ENCODE measurements at regions not wholly inside any gene's neighbourhood (a gene's known extent, or its start where the extent isn't known, plus 50 kb on each side); places are given as distances from the start of the nearest gene placed in this dataset.
"Not testable (repeated sequence)": the region's sequence is repeated elsewhere in the genome, so short reads cannot be mapped to it uniquely, and the experiment has no call there.

- no peak overlapping the region for H3K27ac Mint-ChIP-seq
- H3K27me3 Mint-ChIP-seq = no peaks in the 10 kb centered on the region
These were observed 130.6 kb upstream of the FAM20C start for GRCh38 chr7:61576-62360.

GRCh38 chr7:62361-63116 is 129.8 kb upstream of the FAM20C start:
- Mint-ChIP-seq H3K27ac (no peak overlapping the region), H3K9me3 (no peaks in the 10 kb centered on the region), H3K4me3 (no peak overlapping the region), H3K4me1 (ENCODE audit: low read depth) (no peaks in the 10 kb centered on the region), H3K36me3 (ENCODE audit: low read depth) (no peaks in the 10 kb centered on the region), H3K27me3 (no peaks in the 10 kb centered on the region)

More at GRCh38 chr7:61576-62360, 130.6 kb upstream of the FAM20C start:
- H3K9me3 Mint-ChIP-seq = no peaks in the 10 kb centered on the region
- no peaks in the 10 kb centered on the region for H3K36me3 Mint-ChIP-seq (ENCODE audit: low read depth)
- H3K4me3 Mint-ChIP-seq = no peak overlapping the region
- no peaks in the 10 kb centered on the region for H3K4me1 Mint-ChIP-seq (ENCODE audit: low read depth)

- Mint-ChIP-seq H3K27me3 (no peaks in the 10 kb centered on the region), H3K27ac (no peak overlapping the region), H3K4me1 (ENCODE audit: low read depth) (no peaks in the 10 kb centered on the region), H3K36me3 (ENCODE audit: low read depth) (no peaks in the 10 kb centered on the region), H3K9me3 (no peaks in the 10 kb centered on the region), H3K4me3 (no peak overlapping the region)
These were observed 129.3 kb upstream of the FAM20C start for GRCh38 chr7:63117-63480.

- Mint-ChIP-seq H3K4me3 (no peak overlapping the region), H3K27me3 (no peaks in the 10 kb centered on the region), H3K9me3 (no peaks in the 10 kb centered on the region), H3K36me3 (ENCODE audit: low read depth) (no peaks in the 10 kb centered on the region), H3K4me1 (ENCODE audit: low read depth) (no peaks in the 10 kb centered on the region), H3K27ac (no peak overlapping the region)
These were observed 128.8 kb upstream of the FAM20C start for GRCh38 chr7:63521-64021.

GRCh38 chr7:64098-64915 is 128.1 kb upstream of the FAM20C start:
- Mint-ChIP-seq H3K36me3 (ENCODE audit: low read depth) (no peaks in the 10 kb centered on the region), H3K4me1 (ENCODE audit: low read depth) (no peaks in the 10 kb centered on the region), H3K9me3 (no peaks in the 10 kb centered on the region), H3K27me3 (no peaks in the 10 kb centered on the region), H3K4me3 (no peak overlapping the region), H3K27ac (no peak overlapping the region)

- H3K27me3 Mint-ChIP-seq = no peaks in the 10 kb centered on the region
- no peak overlapping the region for H3K27ac Mint-ChIP-seq
- no peaks in the 10 kb centered on the region for H3K4me1 Mint-ChIP-seq (ENCODE audit: low read depth)
- H3K4me3 Mint-ChIP-seq = no peak overlapping the region
- no peaks in the 10 kb centered on the region for H3K36me3 Mint-ChIP-seq (ENCODE audit: low read depth)
- H3K9me3 Mint-ChIP-seq = no peaks in the 10 kb centered on the region
These were observed 127.4 kb upstream of the FAM20C start for GRCh38 chr7:64916-65341.

- H3K27me3 Mint-ChIP-seq = no peaks in the 10 kb centered on the region
- no peak overlapping the region for H3K4me3 Mint-ChIP-seq
- no peak overlapping the region for H3K27ac Mint-ChIP-seq
- no peaks in the 10 kb centered on the region for H3K9me3 Mint-ChIP-seq
- no peaks in the 10 kb centered on the region for H3K4me1 Mint-ChIP-seq (ENCODE audit: low read depth)
- H3K36me3 Mint-ChIP-seq (ENCODE audit: low read depth) = no peaks in the 10 kb centered on the region
These were observed 126.8 kb upstream of the FAM20C start for GRCh38 chr7:65554-65953.

GRCh38 chr7:66296-66695 is 126.1 kb upstream of the FAM20C start:
- H3K36me3 Mint-ChIP-seq (ENCODE audit: low read depth) = no peaks in the 10 kb centered on the region
- H3K27me3 Mint-ChIP-seq = no peaks in the 10 kb centered on the region
- no peaks in the 10 kb centered on the region for H3K9me3 Mint-ChIP-seq
- H3K4me1 Mint-ChIP-seq (ENCODE audit: low read depth) = no peaks in the 10 kb centered on the region
- no peak overlapping the region for H3K4me3 Mint-ChIP-seq
- no peak overlapping the region for H3K27ac Mint-ChIP-seq

GRCh38 chr7:66741-67140 is 125.6 kb upstream of the FAM20C start:
- Mint-ChIP-seq H3K36me3 (ENCODE audit: low read depth) (no peaks in the 10 kb centered on the region), H3K4me1 (ENCODE audit: low read depth) (no peaks in the 10 kb centered on the region)

GRCh38 chr7:67661-68395 is 124.5 kb upstream of the FAM20C start:
- Mint-ChIP-seq H3K4me3 (no peak overlapping the region), H3K4me1 (ENCODE audit: low read depth) (no peaks in the 10 kb centered on the region), H3K36me3 (ENCODE audit: low read depth) (no peaks in the 10 kb centered on the region), H3K27me3 (no peaks in the 10 kb centered on the region), H3K27ac (no peak overlapping the region), H3K9me3 (no peaks in the 10 kb centered on the region)

More at GRCh38 chr7:66741-67140, 125.6 kb upstream of the FAM20C start:
- no peaks in the 10 kb centered on the region for H3K27me3 Mint-ChIP-seq
- no peaks in the 10 kb centered on the region for H3K9me3 Mint-ChIP-seq
- no peak overlapping the region for H3K27ac Mint-ChIP-seq
- no peak overlapping the region for H3K4me3 Mint-ChIP-seq

- Mint-ChIP-seq H3K36me3 (ENCODE audit: low read depth) (no peaks in the 10 kb centered on the region), H3K27ac (no peak overlapping the region), H3K4me1 (ENCODE audit: low read depth) (no peaks in the 10 kb centered on the region), H3K9me3 (no peaks in the 10 kb centered on the region), H3K27me3 (no peaks in the 10 kb centered on the region), H3K4me3 (no peak overlapping the region)
These were observed 123.7 kb upstream of the FAM20C start for GRCh38 chr7:68629-69028.

- H3K4me3 Mint-ChIP-seq; H3K4me1 Mint-ChIP-seq (ENCODE audit: low read depth); H3K27me3 Mint-ChIP-seq; H3K9me3 Mint-ChIP-seq; H3K36me3 Mint-ChIP-seq (ENCODE audit: low read depth); H3K27ac Mint-ChIP-seq: not testable (repeated sequence)
These were observed 123.3 kb upstream of the FAM20C start for GRCh38 chr7:69052-69451.

- H3K4me1 Mint-ChIP-seq (ENCODE audit: low read depth); H3K9me3 Mint-ChIP-seq; H3K4me3 Mint-ChIP-seq; H3K36me3 Mint-ChIP-seq (ENCODE audit: low read depth); H3K27me3 Mint-ChIP-seq; H3K27ac Mint-ChIP-seq: not testable (repeated sequence)
These were observed 122.8 kb upstream of the FAM20C start for GRCh38 chr7:69499-70123.

- not testable (repeated sequence) for H3K4me1 Mint-ChIP-seq (ENCODE audit: low read depth); H3K36me3 Mint-ChIP-seq (ENCODE audit: low read depth); H3K4me3 Mint-ChIP-seq; H3K27me3 Mint-ChIP-seq; H3K9me3 Mint-ChIP-seq; H3K27ac Mint-ChIP-seq
These were observed 122.2 kb upstream of the FAM20C start for GRCh38 chr7:70207-70606.

Measured in stimulated activated naive CD8-positive, alpha-beta T cell treated with anti-CD3 and anti-CD28 coated beads, Interleukin-15, Interleukin-2, amounts not matched to agents 100 ng/mL and 50 ng/mL, for 24 hours (primary cell).